ENCODE measurements at regions not wholly inside any gene's neighbourhood (a gene's known extent, or its start where the extent isn't known, plus 50 kb on each side); places are given as distances from the start of the nearest gene placed in this dataset.

DNA sequence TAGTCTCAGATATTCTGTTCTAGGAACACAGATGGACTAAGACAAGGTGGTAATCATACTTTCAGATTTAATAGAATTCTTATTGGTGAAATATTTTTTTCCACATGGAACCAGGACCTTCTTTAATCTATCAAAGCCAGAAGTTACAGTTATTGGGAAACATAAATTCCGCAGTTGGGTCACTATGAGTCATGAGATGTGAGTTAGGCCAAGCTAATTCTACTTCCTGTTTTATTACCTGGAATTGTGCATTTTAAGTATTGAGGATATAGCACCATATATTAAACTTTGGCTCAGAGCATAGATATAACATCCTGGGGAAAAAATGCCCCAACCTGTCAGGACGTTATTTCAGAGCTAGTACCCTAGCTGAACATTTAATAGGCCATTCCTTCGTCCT lies 96.4 kb upstream of the P3H2 start:
- DNase-seq (ENCODE audit: low read depth), result peak; percentile 66
- TF ChIP-seq, protein P1, sequence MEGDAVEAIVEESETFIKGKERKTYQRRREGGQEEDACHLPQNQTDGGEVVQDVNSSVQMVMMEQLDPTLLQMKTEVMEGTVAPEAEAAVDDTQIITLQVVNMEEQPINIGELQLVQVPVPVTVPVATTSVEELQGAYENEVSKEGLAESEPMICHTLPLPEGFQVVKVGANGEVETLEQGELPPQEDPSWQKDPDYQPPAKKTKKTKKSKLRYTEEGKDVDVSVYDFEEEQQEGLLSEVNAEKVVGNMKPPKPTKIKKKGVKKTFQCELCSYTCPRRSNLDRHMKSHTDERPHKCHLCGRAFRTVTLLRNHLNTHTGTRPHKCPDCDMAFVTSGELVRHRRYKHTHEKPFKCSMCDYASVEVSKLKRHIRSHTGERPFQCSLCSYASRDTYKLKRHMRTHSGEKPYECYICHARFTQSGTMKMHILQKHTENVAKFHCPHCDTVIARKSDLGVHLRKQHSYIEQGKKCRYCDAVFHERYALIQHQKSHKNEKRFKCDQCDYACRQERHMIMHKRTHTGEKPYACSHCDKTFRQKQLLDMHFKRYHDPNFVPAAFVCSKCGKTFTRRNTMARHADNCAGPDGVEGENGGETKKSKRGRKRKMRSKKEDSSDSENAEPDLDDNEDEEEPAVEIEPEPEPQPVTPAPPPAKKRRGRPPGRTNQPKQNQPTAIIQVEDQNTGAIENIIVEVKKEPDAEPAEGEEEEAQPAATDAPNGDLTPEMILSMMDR (conservative IDR thresholded peaks at IDR 0.05; ENCODE audit: low read depth, low read length), result no peak
- no peak overlapping the region for H3K4me3 ChIP-seq (ENCODE audit: low read depth, low read length)

DNA sequence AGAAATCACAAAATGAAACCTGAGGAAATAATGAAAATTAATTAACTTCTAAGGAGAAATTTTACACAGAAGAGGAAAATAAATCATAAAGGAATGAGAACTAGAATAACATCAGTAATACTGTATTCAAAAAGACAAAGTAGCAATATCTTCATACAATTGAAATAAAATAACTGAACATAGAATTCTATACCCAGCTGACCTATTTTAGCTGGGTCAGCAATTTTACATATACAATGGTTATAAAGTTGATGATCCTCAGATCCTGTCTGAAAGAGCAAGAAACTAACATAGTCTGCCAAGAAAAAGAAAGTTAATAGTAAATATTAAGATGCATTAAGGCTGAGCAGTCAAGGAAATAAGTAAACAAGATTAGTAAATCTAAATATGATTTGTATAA lies 93.0 kb upstream of the P3H2 start:
- no peak for DNase-seq (ENCODE audit: low read depth)

DNA sequence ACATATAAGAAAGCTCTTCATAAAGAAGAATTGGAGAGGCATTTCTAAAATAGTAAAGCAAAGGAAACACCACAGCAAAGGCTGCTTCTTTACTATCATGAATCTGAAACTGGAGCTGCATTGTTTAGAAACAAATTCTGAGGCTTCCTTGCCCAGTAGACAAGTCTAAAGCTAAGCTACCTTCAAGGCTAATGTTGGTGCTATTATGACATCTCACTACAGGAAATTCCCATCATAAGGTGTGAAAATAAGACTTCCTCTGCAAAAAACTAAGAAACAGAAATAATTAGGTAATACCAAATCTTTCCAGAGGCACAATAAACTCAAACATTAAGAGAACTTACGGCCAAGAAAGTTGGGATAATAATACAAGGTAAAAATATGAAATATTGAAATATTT lies 89.9 kb upstream of the P3H2 start:
- no peak for DNase-seq (ENCODE audit: low read depth)
- no peak overlapping the region for H3K4me3 ChIP-seq (ENCODE audit: low read depth, low read length)
- TF ChIP-seq, protein P1 (conservative IDR thresholded peaks at IDR 0.05; ENCODE audit: low read depth, low read length), result no peak

More for the DNA sequence above, 93.0 kb upstream of the P3H2 start:
- TF ChIP-seq, protein P1 (conservative IDR thresholded peaks at IDR 0.05; ENCODE audit: low read depth, low read length), result no peak
- no peak overlapping the region for H3K4me3 ChIP-seq (ENCODE audit: low read depth, low read length)

DNA sequence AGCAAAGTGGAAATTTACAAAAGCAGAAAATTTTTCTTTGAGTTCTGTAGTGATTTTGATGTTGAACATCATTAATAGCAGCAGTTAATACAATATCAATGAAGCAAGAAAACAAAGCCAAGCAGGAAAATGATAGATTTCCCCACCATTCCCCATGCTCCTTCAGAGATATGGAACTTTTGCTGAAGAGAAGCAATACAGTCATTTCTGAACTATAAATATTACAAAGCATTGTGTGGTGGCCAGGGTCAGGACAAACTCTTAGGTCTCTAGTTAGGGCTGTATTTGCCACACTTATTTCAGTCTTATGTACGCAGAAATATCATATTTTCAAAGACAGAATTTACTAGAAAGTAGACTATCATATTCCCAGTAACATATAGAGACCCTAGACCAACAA lies 88.8 kb upstream of the P3H2 start:
- DNase-seq (ENCODE audit: low read depth), result no peak
- TF ChIP-seq, protein P1 (conservative IDR thresholded peaks at IDR 0.05; ENCODE audit: low read depth, low read length), result no peak
- no peak overlapping the region for H3K4me3 ChIP-seq (ENCODE audit: low read depth, low read length)

DNA sequence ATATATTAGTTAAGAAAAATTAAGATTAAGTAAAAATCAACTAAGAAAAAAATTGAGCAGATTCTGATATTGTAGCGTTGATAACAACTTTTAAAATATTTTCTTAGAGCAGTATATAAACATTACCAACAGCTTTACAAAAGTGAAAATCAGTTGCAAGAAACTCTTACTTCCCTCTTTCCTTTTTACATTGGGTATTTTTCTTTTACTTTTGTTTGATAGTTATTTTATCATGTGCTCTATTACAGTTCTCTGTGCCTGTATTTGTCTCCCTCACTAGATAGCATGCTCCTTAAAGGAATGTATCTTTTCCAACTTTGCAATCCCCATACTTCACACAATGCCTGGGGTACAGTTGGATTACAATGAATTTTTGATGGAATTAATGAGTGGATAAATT lies 87.5 kb upstream of the P3H2 start:
- DNase-seq (ENCODE audit: low read depth), result no peak
- H3K4me3 ChIP-seq (ENCODE audit: low read depth, low read length), result no peak overlapping the region
- TF ChIP-seq, protein P1 (conservative IDR thresholded peaks at IDR 0.05; ENCODE audit: low read depth, low read length), result no peak

DNA sequence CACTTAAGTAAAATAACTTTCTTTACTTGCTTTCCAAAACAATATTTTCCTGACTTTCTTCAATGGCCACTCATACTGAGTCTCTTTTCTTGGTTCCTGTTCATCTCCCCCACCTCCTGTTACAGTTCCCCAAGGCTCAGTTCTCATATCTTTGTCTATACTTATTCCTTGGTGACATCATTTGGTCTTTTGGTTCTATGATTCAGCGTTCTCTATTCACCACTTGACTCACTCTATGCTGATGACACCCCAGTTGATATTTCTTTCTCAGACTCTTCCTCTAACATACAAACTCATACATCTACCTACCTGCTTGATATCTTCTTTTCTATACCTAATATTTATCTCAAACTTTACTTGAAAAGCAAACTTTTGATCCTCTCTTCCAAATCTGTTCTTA lies 85.0 kb upstream of the P3H2 start:
- peak; percentile 72 for DNase-seq (ENCODE audit: low read depth)
- TF ChIP-seq, protein P1 (conservative IDR thresholded peaks at IDR 0.05; ENCODE audit: low read depth, low read length), result no peak
- no peak overlapping the region for H3K4me3 ChIP-seq (ENCODE audit: low read depth, low read length)

DNA sequence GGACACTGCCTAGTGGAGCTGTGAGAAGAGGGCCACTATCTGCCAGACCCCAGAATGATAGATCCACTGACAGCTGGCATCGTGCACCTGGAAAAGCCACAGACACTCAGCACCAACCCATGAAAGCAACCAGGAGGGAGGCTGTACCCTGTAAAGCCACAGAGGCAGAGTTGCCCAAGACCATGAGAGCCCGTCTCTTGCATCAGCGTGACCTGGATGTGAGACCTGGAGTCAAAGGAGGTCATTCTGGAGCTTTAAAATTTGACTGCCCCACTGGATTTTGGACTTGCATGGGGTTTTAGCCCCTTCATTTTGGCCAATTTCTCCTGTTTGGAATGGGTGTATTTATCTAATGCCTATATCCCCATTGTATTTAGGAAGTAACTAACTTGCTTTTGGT lies 83.5 kb upstream of the P3H2 start:
- no peak overlapping the region for H3K4me3 ChIP-seq (ENCODE audit: low read depth, low read length)
- no peak for DNase-seq (ENCODE audit: low read depth)
- TF ChIP-seq, protein P1 (conservative IDR thresholded peaks at IDR 0.05; ENCODE audit: low read depth, low read length), result no peak
